HFF-Myc (cell line): ENCODE measurements at regions not wholly inside any gene's neighbourhood (a gene's known extent, or its start where the extent isn't known, plus 50 kb on each side); places are given as distances from the start of the nearest gene placed in this dataset.
"Not testable (repeated sequence)": the region's sequence is repeated elsewhere in the genome, so short reads cannot be mapped to it uniquely, and the experiment has no call there.

Experiments
- DNase-seq: peaks from one replicate; pipeline ENCODE4 v3.0.0-alpha.2; 2011; ENCODE audit warnings: low read depth; ENCODE audit errors: extremely low read depth
- H3K4me3 ChIP-seq: replicated peaks from 2 replicates; pipeline ENCODE4 v1.5.1; 2011; ENCODE audit warnings: low read depth, mild to moderate bottlenecking, control low read depth, low read length
- CTCF ChIP-seq: IDR thresholded peaks from 2 replicates; pipeline ENCODE4 v1.5.1; 2012; ENCODE audit warnings: mild to moderate bottlenecking, low read depth, low read length, control low read depth; ENCODE audit errors: missing control alignments

- H3K4me3 ChIP-seq = no peak overlapping the region
- DNase-seq = no peak
- TF ChIP-seq CTCF = no peak
These were observed 70.3 kb downstream of the BARX1 start for GRCh38 chr9:93884808-93885207.

- not testable (repeated sequence) for H3K4me3 ChIP-seq, DNase-seq
These were observed 75.3 kb downstream of the BARX1 start for GRCh38 chr9:93879662-93880407.

GRCh38 chr9:93875330-93875729 lies 79.8 kb downstream of the BARX1 start:
- no peak for TF ChIP-seq CTCF
- DNase-seq = no peak
- H3K4me3 ChIP-seq = no peak overlapping the region

DNA sequence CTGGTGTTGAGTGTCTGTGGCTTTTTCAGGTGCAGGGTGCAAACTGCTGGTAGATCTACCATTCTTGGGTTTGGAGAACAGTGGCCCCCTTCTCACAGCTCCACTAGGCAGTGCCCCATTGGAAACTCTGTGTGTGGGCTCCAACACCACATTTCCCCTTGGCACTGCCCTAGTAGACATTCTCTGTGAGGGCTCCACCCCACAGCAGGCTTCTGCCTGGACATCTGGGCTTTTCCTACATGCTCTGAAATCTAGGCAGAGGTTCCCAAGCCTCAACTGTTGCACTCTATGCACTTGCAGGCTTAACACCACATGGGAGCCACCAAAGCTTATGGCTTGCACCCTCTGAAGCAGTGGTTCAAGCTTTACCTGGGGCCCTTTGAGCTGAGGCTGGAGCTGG lies 80.9 kb downstream of the BARX1 start:
- TF ChIP-seq CTCF = no peak
- no peak overlapping the region for H3K4me3 ChIP-seq
- DNase-seq = no peak

DNA sequence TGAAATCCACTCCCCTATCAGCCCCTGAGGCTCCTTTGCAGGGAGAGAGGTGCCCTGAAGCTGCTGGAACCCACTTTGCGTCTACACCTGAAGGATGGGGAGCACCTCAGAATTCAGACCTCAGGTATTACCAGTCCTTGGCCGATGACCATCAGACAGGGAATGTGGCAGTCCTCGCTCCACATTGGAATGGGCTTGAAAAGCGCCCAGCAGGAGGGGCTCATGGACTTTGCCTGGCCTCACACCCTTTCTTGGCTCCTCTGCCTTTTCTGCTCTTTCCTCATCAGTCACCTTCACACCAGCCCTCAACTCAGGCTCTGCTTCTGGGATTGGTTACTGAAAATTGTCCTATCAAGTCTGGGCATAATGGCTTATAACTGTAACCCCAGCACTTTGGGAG lies 83.9 kb downstream of the BARX1 start:
- no peak for TF ChIP-seq CTCF
- no peak for DNase-seq
- no peak overlapping the region for H3K4me3 ChIP-seq

DNA sequence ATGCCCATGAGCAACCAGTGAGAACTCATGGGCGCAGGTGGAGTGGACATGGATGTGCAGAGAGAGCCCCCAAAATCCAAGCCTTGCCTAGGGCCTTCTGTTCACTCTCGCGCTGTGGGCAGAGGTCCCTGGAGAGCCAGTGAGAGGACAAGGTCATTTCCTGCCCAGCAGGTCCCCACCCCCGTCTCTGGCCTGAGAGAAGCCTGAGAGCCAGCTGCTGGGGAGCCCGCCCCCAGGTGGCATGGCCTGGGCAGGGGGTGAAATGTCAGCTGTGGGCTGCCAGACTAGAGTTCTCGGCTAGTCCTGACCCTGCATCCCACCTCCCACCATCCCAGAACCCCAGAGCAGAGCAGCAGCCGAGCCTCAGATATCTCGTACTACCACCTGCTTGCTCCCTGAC lies 85.3 kb downstream of the BARX1 start:
- TF ChIP-seq CTCF = no peak
- H3K4me3 ChIP-seq = no peak overlapping the region
- no peak for DNase-seq

DNA sequence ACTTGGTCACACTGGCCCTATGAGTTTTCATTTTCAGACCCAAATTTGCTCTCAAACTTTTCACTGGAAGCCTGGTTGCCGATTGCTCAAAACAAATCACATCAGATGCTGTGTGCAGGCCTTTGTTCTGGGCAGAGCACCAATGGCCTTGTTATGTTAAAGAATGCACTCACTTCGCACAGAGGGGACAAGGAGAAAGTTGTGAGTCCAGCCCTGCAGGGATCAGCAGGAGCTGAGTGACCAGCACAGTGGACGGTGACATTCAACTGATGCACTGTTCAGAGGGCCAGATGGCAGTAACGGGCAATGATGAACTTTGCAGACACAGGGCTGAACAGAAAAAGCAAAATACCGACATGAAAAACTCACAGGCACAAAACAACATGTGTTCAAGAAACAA lies 86.1 kb downstream of the BARX1 start:
- no peak for TF ChIP-seq CTCF
- DNase-seq = no peak

More for the DNA sequence above, 86.1 kb downstream of the BARX1 start:
- H3K4me3 ChIP-seq = no peak overlapping the region
